ENCODE measurements at regions not wholly inside any gene's neighbourhood (a gene's known extent, or its start where the extent isn't known, plus 50 kb on each side); places are given as distances from the start of the nearest gene placed in this dataset.
"Not testable (repeated sequence)": the region's sequence is repeated elsewhere in the genome, so short reads cannot be mapped to it uniquely, and the experiment has no call there.

GRCh38 chr7:106369352-106369751 is 84.6 kb upstream of the NAMPT start:
- no peak for ATAC-seq
- DNase-seq: no peak
- intact Hi-C loops (cut with DNase I, micrococcal nuclease): no loop called here

GRCh38 chr7:106367664-106368063 is 82.9 kb upstream of the NAMPT start:
- ATAC-seq (no peak), DNase-seq (no peak)
- TF ChIP-seq CTCF (IDR thresholded peaks at IDR 0.05): no peak

More at GRCh38 chr7:106369352-106369751, 84.6 kb upstream of the NAMPT start:
- no peaks in the 10 kb centered on the region for H3K36me3 ChIP-seq (ENCODE audit: low read depth)
- H3K4me1 ChIP-seq (ENCODE audit: low read depth): no peaks in the 10 kb centered on the region
- no peaks in the 10 kb centered on the region for H3K9me3 ChIP-seq
- TF ChIP-seq CTCF (IDR thresholded peaks at IDR 0.05): no peak
- H3K4me3 ChIP-seq: no peak overlapping the region

GRCh38 chr7:106367018-106367420 is 82.2 kb upstream of the NAMPT start:
- ATAC-seq (peak; percentile 54), DNase-seq (peak in 2 of 3 donors; percentile 28 to 31)

More at GRCh38 chr7:106367664-106368063, 82.9 kb upstream of the NAMPT start:
- no peaks in the 10 kb centered on the region for H3K36me3 ChIP-seq (ENCODE audit: low read depth)
- H3K9me3 ChIP-seq: no peaks in the 10 kb centered on the region
- no peaks in the 10 kb centered on the region for H3K4me1 ChIP-seq (ENCODE audit: low read depth)
- intact Hi-C loops (cut with DNase I, micrococcal nuclease): no loop called here
- no peak overlapping the region for H3K4me3 ChIP-seq

GRCh38 chr7:106365252-106366005 is 80.6 kb upstream of the NAMPT start:
- Histone ChIP-seq H3K4me1 (ENCODE audit: low read depth) (no peaks in the 10 kb centered on the region), H3K36me3 (ENCODE audit: low read depth) (no peaks in the 10 kb centered on the region), H3K9me3 (no peaks in the 10 kb centered on the region), H3K4me3 (no peak overlapping the region)
- intact Hi-C loops (cut with DNase I, micrococcal nuclease): no loop called here
- ATAC-seq (peak; percentile 94), DNase-seq (peak in 2 of 3 donors; percentile 39 to 45)
- TF ChIP-seq CTCF (IDR thresholded peaks at IDR 0.05): no peak

More at GRCh38 chr7:106367018-106367420, 82.2 kb upstream of the NAMPT start:
- no peaks in the 10 kb centered on the region for H3K4me1 ChIP-seq (ENCODE audit: low read depth)
- no peaks in the 10 kb centered on the region for H3K9me3 ChIP-seq
- H3K4me3 ChIP-seq: no peak overlapping the region
- intact Hi-C loops (cut with DNase I, micrococcal nuclease): no loop called here
- no peaks in the 10 kb centered on the region for H3K36me3 ChIP-seq (ENCODE audit: low read depth)
- TF ChIP-seq CTCF (IDR thresholded peaks at IDR 0.05): peak; percentile 9

GRCh38 chr7:106362507-106362906 is 77.7 kb upstream of the NAMPT start:
- H3K36me3 ChIP-seq (ENCODE audit: low read depth); DNase-seq; intact Hi-C loops (cut with DNase I, micrococcal nuclease); H3K4me3 ChIP-seq; H3K4me1 ChIP-seq (ENCODE audit: low read depth); ATAC-seq; H3K9me3 ChIP-seq: not testable (repeated sequence)

GRCh38 chr7:106358103-106358663 is 73.4 kb upstream of the NAMPT start:
- ATAC-seq (peak; percentile 96), DNase-seq (peak in 1 of 3 donors; percentile 22)
- TF ChIP-seq CTCF (IDR thresholded peaks at IDR 0.05): no peak
- Histone ChIP-seq H3K4me1 (ENCODE audit: low read depth) (no peaks in the 10 kb centered on the region), H3K4me3 (no peak overlapping the region), H3K9me3 (no peaks in the 10 kb centered on the region), H3K36me3 (ENCODE audit: low read depth) (no peaks in the 10 kb centered on the region)
- intact Hi-C loops (cut with DNase I, micrococcal nuclease): no loop called here
